SU-DHL-6 (cell line): ENCODE measurements at regions not wholly inside any gene's neighbourhood (a gene's known extent, or its start where the extent isn't known, plus 50 kb on each side); places are given as distances from the start of the nearest gene placed in this dataset.

ENCODE experiments used
- H2AFZ ChIP-seq: fragments of 200-600 bp; sonication (generic); 2 replicates; pipeline ENCODE4 v1.6.1; 2014; ENCODE audit warnings: low read depth, mild to moderate bottlenecking, moderate library complexity, mixed read lengths, antibody characterized with exemption, low read length; ENCODE audit not compliant: severe bottlenecking
- H3F3A ChIP-seq: fragments of 200-600 bp; shearing (Covaris generic); 2 replicates; pipeline ENCODE4 v1.6.0; 2016; ENCODE audit warnings: antibody characterized with exemption, mild to moderate bottlenecking; ENCODE audit not compliant: insufficient read depth
- H3K27ac ChIP-seq: fragments of 200-600 bp; sonication (generic); 2 replicates; pipeline ENCODE4 v1.5.1; 2016; ENCODE audit warnings: low read depth, mild to moderate bottlenecking, low read length, moderate library complexity, mixed read lengths
- H3K27me3 ChIP-seq: fragments of 200-600 bp; sonication (generic), shearing (Covaris generic); 2 replicates; pipeline ENCODE4 v1.6.0; 2014; ENCODE audit warnings: mild to moderate bottlenecking, low read length
- H3K36me3 ChIP-seq: fragments of 200-600 bp; sonication (generic); 2 replicates; pipeline ENCODE4 v1.6.1; 2014; ENCODE audit warnings: mild to moderate bottlenecking, low read length, mixed read lengths
- H3K4me2 ChIP-seq: fragments of 300-600, 200-600 bp; shearing (Covaris generic), sonication (generic); 2 replicates; pipeline ENCODE4 v1.6.0; 2014; ENCODE audit warnings: low read length, low read depth, mild to moderate bottlenecking; ENCODE audit not compliant: poor library complexity, severe bottlenecking
- H3K4me3 ChIP-seq: fragments of 200-600 bp; sonication (generic); 2 replicates; pipeline ENCODE4 v1.5.1; 2014; ENCODE audit warnings: antibody characterized with exemption, low read length, mild to moderate bottlenecking, mixed read lengths; ENCODE audit not compliant: insufficient read depth, poor library complexity, severe bottlenecking
- H3K79me2 ChIP-seq: fragments of 200-600 bp; sonication (generic); 2 replicates; pipeline ENCODE4 v1.6.1; 2014; ENCODE audit warnings: mild to moderate bottlenecking, low read length, moderate library complexity; ENCODE audit not compliant: insufficient read depth
- H3K9ac ChIP-seq: fragments of 200-600 bp; sonication (generic); 2 replicates; pipeline ENCODE4 v1.7.0; 2014; ENCODE audit warnings: mild to moderate bottlenecking, low read length
- H3K9me2 ChIP-seq: fragments of 200-600 bp; sonication (generic); replicated peaks from 2 replicates; pipeline ENCODE4 v1.6.1; 2014; ENCODE audit warnings: low read length; ENCODE audit not compliant: insufficient read depth
- H3K9me3 ChIP-seq: fragments of 200-600 bp; sonication (generic); 2 replicates; pipeline ENCODE4 v1.6.1; 2014; ENCODE audit warnings: low read length, mixed read lengths; ENCODE audit not compliant: insufficient read depth
- H4K20me1 ChIP-seq: fragments of 200-600 bp; sonication (generic); 2 replicates; pipeline ENCODE4 v1.6.1; 2014; ENCODE audit warnings: low read depth, mild to moderate bottlenecking, antibody characterized with exemption, low read length, moderate library complexity, mixed read lengths
- CTCF ChIP-seq: fragments of 200-600 bp; sonication (generic); IDR thresholded peaks from one replicate; pipeline ENCODE4 v1.5.1; 2017; ENCODE audit warnings: antibody characterized with exemption, mild to moderate bottlenecking, low read length, moderate library complexity; ENCODE audit not compliant: insufficient read depth, poor library complexity, severe bottlenecking
- EZH2phosphoT487 ChIP-seq: fragments of 200-600 bp; sonication (generic), shearing (Covaris generic); conservative IDR thresholded peaks from 2 replicates; pipeline ENCODE4 v1.6.1; 2018; ENCODE audit warnings: mild to moderate bottlenecking, antibody characterized with exemption, low read length, moderate library complexity, mixed read lengths

GRCh38 chr15:93882779-93883178 is 348.6 kb upstream of the MCTP2 start:
- no peaks in the 10 kb centered on the region for H3K9me3 ChIP-seq
- TF ChIP-seq EZH2phosphoT487 (no peak), CTCF (no peak)
- no peak overlapping the region for H3K27ac ChIP-seq
- H3K27me3 ChIP-seq, result no peaks in the 10 kb centered on the region
- no peaks in the 10 kb centered on the region for H3F3A ChIP-seq
- no peak overlapping the region for H2AFZ ChIP-seq
- H3K4me3 ChIP-seq, result no peak overlapping the region
- no peaks in the 10 kb centered on the region for H3K9me2 ChIP-seq
- no peak overlapping the region for H3K4me2 ChIP-seq
- H3K9ac ChIP-seq, result no peak overlapping the region
- H4K20me1 ChIP-seq, result no peaks in the 10 kb centered on the region
- H3K36me3 ChIP-seq, result no peaks in the 10 kb centered on the region
- H3K79me2 ChIP-seq, result no peaks in the 10 kb centered on the region

GRCh38 chr15:93882141-93882540 is 349.2 kb upstream of the MCTP2 start:
- Histone ChIP-seq H3K27me3 (no peaks in the 10 kb centered on the region), H3K4me2 (no peak overlapping the region), H3K79me2 (no peaks in the 10 kb centered on the region), H3K9me2 (no peaks in the 10 kb centered on the region), H3K36me3 (no peaks in the 10 kb centered on the region), H3K9me3 (no peaks in the 10 kb centered on the region), H4K20me1 (no peaks in the 10 kb centered on the region), H3K9ac (no peak overlapping the region), H3K4me3 (no peak overlapping the region), H3F3A (no peaks in the 10 kb centered on the region), H3K27ac (no peak overlapping the region), H2AFZ (no peak overlapping the region)
- TF ChIP-seq EZH2phosphoT487 (no peak), CTCF (no peak)

GRCh38 chr15:93881310-93881709 is 350.1 kb upstream of the MCTP2 start:
- Histone ChIP-seq H4K20me1 (no peaks in the 10 kb centered on the region), H3F3A (no peaks in the 10 kb centered on the region), H3K36me3 (no peaks in the 10 kb centered on the region)

More at GRCh38 chr15:93881310-93881709, 350.1 kb upstream of the MCTP2 start:
- Histone ChIP-seq H3K27ac (no peak overlapping the region), H3K4me2 (no peak overlapping the region), H3K27me3 (no peaks in the 10 kb centered on the region), H3K79me2 (no peaks in the 10 kb centered on the region), H3K4me3 (no peak overlapping the region), H3K9me3 (no peaks in the 10 kb centered on the region), H2AFZ (no peak overlapping the region), H3K9ac (no peak overlapping the region), H3K9me2 (no peaks in the 10 kb centered on the region)
- TF ChIP-seq CTCF, result no peak
- TF ChIP-seq EZH2phosphoT487, result no peak
